ENCODE measurements at regions not wholly inside any gene's neighbourhood (a gene's known extent, or its start where the extent isn't known, plus 50 kb on each side); places are given as distances from the start of the nearest gene placed in this dataset.

DNA sequence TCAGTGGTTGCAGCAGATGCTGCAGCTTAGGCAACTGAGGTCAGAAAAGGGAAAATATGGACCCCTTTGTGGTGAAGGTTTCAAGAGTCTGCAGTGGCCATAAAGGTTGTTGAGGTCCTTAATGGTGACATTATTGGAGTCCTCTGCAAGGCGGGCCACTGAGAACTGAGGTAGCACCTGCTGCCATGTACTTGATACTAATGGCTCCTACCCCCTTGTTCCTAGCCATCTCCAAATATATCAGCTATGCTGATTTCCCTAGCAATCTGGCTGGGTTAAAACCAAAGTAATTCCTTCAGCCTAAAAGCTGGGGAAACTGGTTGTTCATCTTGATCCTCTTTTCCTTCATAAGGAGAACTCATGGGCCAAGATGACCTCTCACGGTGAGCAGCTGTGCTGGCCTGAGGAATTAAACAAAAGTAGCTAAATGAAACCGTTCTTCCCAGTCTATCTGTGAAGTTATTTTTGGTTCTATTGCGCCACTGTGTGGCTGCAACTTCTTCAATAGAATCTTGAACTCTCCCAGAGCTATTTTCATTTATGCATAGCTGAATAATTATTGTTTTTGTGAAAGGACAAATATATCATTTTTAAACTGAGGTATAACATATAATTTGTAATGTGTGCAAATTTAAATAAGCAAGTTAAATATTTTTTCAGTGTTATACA, 76.1 kb upstream of the PLSCR4 start:
- DNase-seq (no peak), ATAC-seq (no peak)
- H3K27ac Mint-ChIP-seq: no peak overlapping the region
- H3K4me1 Mint-ChIP-seq: no peaks in the 10 kb centered on the region
- no peaks in the 10 kb centered on the region for H3K9me3 Mint-ChIP-seq
- no peak overlapping the region for H3K4me3 Mint-ChIP-seq
- H3K27me3 Mint-ChIP-seq: peaks cover 13% of the 10 kb centered on the region

DNA sequence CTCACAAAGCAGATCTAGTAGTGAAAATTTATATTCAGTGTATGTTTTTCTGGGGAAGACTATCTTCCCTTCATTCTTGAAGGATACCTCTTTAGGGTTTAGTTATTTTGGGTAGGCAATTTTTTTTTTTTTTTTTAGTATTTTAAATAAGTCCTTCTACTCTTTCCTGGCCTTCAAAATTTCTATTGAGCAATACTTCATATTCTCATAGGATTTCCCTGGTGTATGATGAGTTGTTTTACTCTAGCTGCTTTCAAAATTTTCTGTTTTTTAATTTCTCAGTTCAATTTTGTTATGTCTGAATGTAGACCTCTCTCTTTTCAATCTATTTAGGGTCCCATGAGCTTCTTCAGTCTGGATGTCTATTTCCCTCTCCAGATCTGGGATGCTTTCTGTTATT, 74.3 kb upstream of the PLSCR4 start:
- Mint-ChIP-seq H3K27me3 (peaks cover 23% of the 10 kb centered on the region), H3K27ac (no peak overlapping the region), H3K4me3 (no peak overlapping the region), H3K9me3 (no peaks in the 10 kb centered on the region), H3K4me1 (no peaks in the 10 kb centered on the region)
- DNase-seq (no peak), ATAC-seq (no peak)

DNA sequence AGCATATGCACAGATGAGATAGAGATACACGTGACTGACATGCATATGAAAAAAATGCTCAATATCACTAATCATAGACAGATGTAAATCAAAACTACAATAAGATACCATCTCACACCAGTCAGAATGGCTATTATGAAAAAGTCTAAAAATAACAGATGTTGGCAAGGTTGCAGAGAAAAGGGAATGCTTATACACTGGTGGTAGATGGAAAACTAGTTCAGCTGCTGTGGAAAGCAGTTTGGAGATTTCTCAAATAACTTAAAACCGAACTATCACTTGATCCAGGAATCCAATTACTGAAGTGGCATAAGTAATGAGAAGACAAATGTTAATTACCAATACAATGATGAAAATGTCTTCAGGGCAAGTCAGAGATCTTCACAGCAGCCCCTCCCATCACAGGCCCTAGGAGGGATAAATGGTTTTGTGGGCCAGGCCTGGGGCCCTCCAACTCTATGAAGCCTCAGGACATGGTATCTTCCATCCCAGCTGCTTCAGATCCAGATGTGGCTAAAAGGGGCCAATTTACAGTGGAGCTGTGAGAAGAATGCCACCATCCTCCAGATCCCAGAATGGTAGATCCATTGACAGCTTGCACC, 71.4 kb upstream of the PLSCR4 start:
- Mint-ChIP-seq H3K4me1 (no peaks in the 10 kb centered on the region), H3K27ac (no peak overlapping the region), H3K9me3 (no peaks in the 10 kb centered on the region), H3K27me3 (peaks cover 14% of the 10 kb centered on the region), H3K4me3 (no peak overlapping the region)
- no peak for DNase-seq
- ATAC-seq: no peak

DNA sequence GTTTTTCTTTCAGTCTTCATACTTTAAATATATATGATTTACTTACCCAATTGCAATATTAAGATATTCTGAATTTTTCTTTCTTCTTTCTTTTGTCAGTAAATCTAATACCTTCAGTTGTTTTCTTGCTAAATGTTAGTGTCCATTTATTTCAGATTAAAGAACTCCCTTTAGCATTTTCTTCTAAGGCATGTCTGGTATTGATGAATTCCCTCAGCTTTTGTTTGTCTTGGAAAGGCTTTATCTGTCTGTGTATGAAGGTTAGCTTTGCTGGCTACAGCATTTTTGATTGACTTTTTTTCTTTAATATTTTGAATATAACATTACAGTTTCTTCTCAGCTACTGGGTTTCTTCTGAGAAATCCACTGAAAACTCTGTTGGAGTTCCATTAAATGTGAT, 64.0 kb upstream of the PLSCR4 start:
- no peak for ATAC-seq

DNA sequence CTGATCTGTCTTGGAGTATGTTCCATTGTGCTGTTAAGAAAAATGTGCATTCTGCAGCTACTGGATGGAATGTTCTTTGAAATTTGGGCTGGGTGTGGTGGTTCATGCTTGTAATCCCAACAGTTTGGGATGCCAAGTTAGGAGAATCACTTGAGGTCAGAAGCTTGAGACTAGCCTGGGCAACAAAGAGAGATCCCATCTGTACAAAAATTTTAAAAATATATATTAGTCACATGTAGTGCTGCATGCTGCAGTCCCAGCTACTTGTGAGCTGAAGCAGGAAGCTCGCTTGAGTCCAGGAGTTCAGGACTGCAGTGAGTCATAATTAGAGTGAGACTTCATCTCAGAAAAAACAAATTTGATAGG, 62.8 kb upstream of the PLSCR4 start:
- H3K4me1 Mint-ChIP-seq: no peaks in the 10 kb centered on the region
- no peak for ATAC-seq
- no peak overlapping the region for H3K4me3 Mint-ChIP-seq
- peaks cover 10% of the 10 kb centered on the region for H3K27me3 Mint-ChIP-seq
- DNase-seq: no peak
- no peak overlapping the region for H3K27ac Mint-ChIP-seq
- peaks cover 0 to 8% of the 10 kb centered on the region in 2 donors for H3K9me3 Mint-ChIP-seq

More for the DNA sequence above, 64.0 kb upstream of the PLSCR4 start:
- no peak overlapping the region for H3K27ac Mint-ChIP-seq
- H3K4me3 Mint-ChIP-seq: no peak overlapping the region
- H3K4me1 Mint-ChIP-seq: no peaks in the 10 kb centered on the region
- H3K27me3 Mint-ChIP-seq: peaks cover 11% of the 10 kb centered on the region
- peaks cover 0 to 8% of the 10 kb centered on the region in 2 donors for H3K9me3 Mint-ChIP-seq
- DNase-seq: no peak

DNA sequence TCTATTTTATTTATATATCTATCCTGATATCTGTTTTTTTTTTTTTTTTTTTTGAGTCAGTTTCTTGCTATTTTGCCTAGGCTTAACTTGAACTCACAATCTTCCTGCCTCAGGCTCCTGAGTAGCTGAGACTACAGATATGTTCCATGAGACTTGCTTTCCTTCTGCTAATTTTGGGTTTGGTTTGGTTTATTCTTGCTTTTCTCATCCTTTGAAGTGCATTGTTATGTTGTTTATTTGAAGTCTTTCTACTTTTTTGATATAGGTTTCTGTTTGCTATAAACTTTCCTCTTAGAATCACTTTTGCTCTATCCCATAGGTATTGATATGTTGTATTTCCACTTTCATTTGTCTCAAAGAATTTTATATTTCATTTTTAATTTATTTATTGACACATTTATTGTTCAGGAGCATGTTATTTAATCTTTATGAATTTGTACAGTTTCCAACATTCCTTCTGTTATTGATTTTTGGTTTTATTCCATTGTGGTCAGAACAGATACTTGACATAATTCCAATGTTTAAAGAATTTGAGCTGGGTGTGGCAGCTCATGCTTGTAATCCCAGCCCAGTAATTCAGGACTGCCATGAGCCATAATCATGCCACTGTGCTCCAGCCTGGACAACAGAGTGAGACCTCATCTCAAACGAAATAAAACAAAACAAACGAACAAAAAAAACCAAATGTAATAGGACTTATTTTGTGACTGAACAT, 62.3 kb upstream of the PLSCR4 start:
- Mint-ChIP-seq H3K4me3 (no peak overlapping the region), H3K27ac (no peak overlapping the region), H3K4me1 (no peaks in the 10 kb centered on the region), H3K9me3 (peaks cover 0 to 8% of the 10 kb centered on the region in 2 donors), H3K27me3 (peaks cover 10% of the 10 kb centered on the region)
- no peak for DNase-seq
- ATAC-seq: no peak

DNA sequence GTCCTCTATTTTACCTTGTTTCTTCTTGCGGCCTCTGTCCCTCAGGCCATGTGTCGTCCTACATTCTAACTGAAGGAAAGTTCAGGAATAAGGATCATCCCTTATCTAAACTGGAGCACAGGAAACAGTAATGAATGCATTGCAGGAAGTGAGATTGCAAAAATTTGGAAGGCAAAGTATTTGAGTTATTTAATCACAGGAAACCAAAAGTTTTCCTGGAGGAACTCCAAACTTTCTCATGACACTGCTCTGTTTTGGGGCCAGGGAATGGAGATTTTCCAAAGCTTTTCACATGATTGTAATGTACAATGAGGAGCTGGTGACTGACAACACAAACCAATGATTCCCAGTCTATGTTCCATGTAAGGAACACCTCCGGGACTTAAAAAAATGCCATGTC, 57.8 kb upstream of the PLSCR4 start:
- Mint-ChIP-seq H3K4me1 (no peaks in the 10 kb centered on the region), H3K27me3 (no peaks in the 10 kb centered on the region), H3K9me3 (peaks cover 5 to 8% of the 10 kb centered on the region in 2 donors), H3K27ac (no peak overlapping the region), H3K4me3 (no peak overlapping the region)
- DNase-seq (no peak), ATAC-seq (no peak)

DNA sequence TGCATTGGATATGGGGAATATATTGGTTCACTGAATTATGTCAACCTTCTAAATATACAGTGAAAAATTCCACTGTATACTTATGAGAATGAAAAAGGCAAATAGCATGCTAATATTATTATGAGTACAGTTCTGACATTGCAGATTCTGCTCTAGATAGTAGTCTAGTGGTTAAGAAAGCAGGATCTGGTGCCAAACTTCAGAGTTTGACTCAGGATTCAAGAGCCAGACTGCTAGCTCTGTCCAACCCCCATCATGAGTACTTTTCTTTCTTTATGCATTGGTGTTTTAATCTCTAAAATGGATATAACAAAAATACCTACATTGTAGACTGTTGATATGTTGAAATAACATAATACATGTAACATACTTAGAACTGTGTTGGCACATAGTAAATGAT, 57.3 kb upstream of the PLSCR4 start:
- DNase-seq: no peak
- Mint-ChIP-seq H3K27me3 (no peaks in the 10 kb centered on the region), H3K9me3 (peaks cover 8 to 10% of the 10 kb centered on the region in 2 donors), H3K4me3 (no peak overlapping the region), H3K27ac (no peak overlapping the region), H3K4me1 (no peaks in the 10 kb centered on the region)
- ATAC-seq: no peak

DNA sequence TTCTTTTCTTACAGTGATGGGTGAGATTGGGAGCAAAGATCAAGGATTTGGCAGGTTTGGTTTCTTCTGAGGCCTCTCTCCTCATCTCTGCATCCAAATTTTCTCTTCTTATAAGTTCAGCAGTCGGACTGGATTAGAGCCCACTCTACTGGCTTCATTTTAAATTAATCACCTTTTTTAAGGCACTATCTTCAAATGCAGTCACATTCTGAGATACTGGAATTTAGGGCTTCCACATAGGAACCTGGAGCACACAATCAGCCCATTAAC, 56.5 kb upstream of the PLSCR4 start:
- ATAC-seq (no peak), DNase-seq (no peak)
- Mint-ChIP-seq H3K4me3 (no peak overlapping the region), H3K4me1 (no peaks in the 10 kb centered on the region), H3K27me3 (no peaks in the 10 kb centered on the region), H3K27ac (no peak overlapping the region), H3K9me3 (peaks cover 9 to 14% of the 10 kb centered on the region in 2 donors)

DNA sequence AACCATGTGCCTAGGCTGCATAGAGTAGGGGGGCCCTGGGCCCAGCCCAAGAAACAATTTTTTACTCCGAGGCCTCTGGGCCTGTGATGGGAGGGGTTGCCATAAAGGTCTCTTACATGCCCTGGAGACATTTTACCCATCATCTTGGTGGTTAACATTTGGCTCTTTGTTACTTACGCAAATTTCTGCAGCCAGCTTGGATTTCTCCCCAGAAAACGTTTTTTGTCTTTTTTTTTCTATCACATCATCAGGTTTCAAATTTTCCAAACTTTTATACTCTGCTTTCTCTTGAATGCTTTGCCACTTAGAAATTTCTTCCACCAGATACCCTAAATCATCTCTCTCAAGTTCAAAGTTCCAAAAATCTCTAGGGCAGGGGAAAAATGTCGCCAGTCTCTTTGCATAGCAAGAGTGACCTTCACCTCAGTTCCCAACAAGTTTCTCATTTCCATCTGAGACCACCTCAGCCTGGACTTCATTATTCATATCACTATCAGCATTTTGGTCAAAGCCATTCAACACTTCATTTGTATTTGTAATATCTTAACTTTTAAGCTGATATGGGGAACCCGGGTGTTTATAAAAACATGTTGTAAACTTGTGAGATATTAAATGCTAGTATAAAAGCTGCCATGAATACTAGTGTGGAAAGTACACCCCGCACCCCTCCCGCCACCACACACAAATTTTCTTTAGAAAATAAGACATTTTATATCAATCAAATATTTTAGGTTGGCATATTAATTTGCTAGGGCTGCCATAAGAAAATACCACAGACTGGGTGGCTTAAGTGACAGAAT, 56.0 kb upstream of the PLSCR4 start:
- Mint-ChIP-seq H3K4me3 (no peak overlapping the region), H3K4me1 (no peaks in the 10 kb centered on the region), H3K27ac (no peak overlapping the region), H3K27me3 (no peaks in the 10 kb centered on the region), H3K9me3 (peaks cover 10 to 18% of the 10 kb centered on the region in 2 donors)
- ATAC-seq (no peak), DNase-seq (no peak)

DNA sequence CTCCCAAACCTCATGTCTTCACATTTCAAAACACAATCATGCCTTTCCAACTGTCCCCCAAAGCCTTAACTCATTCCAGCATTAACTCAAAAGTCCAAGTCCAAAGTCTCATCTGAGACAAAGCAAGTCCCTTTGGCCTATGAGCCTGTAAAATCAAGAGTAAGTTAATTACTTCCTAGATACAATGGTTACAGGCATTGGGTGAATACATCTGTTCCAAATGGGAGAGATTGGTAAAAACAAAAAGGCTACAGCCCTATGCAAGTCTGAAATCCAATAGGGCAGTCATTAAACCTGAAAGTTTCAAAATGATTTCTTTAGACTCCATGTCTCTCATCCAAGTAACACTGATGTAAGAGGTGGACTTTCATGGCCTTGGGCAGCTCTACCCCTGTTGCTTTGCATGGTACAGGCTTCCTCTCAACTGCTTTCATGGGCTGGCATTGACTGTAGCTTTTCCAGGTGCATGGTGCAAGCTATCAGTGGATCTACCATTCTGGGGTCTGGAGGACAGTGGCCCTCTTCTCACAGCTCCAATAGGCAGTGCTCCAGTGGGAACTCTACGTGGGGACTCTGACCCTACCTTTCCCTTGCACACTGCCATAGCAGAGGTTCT, 55.0 kb upstream of the PLSCR4 start:
- H3K4me1 Mint-ChIP-seq: no peaks in the 10 kb centered on the region
- H3K27me3 Mint-ChIP-seq: no peaks in the 10 kb centered on the region
- H3K9me3 Mint-ChIP-seq: peaks cover 15 to 18% of the 10 kb centered on the region in 2 donors
- ATAC-seq (peak; percentile 7), DNase-seq (no peak)
- H3K4me3 Mint-ChIP-seq: no peak overlapping the region
- H3K27ac Mint-ChIP-seq: no peak overlapping the region

DNA sequence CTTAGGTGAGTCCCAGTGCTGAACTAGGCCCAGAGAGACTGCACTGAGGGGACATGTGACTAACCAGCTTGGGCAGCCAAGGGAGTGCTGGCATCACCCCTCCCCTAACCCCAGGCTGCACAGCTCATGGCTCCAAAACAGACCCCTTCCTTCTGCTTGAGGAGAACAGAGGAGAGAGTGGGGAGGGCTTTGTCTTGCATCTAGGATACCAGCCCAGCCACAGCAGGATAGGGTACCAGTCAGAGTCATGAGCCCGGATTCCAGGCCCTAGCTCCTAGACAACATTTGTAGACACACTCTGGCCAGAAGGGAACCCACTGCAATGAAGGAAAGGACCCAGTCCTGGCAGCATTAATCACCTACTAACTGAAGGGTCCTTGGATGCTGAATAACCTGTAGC, 49.9 kb upstream of the PLSCR4 start:
- Mint-ChIP-seq H3K4me3 (no peak overlapping the region), H3K9me3 (peaks cover 15 to 18% of the 10 kb centered on the region in 2 donors), H3K27me3 (peaks cover 5% of the 10 kb centered on the region), H3K27ac (peak overlapping the region in 1 of 2 donors; percentile 74), H3K4me1 (no peaks in the 10 kb centered on the region)
- DNase-seq: no peak
- no peak for ATAC-seq
